ENCODE measurements at regions not wholly inside any gene's neighbourhood (a gene's known extent, or its start where the extent isn't known, plus 50 kb on each side); places are given as distances from the start of the nearest gene placed in this dataset.

- Histone ChIP-seq H3K4me1 (ENCODE audit: low read depth) (no peaks in the 10 kb centered on the region), H3K9me3 (peaks cover 4% of the 10 kb centered on the region), H3K36me3 (ENCODE audit: low read depth) (no peaks in the 10 kb centered on the region), H3K4me3 (no peak overlapping the region)
- TF ChIP-seq CTCF (IDR thresholded peaks at IDR 0.05), result no peak
- no peak for DNase-seq
- ATAC-seq, result no peak
- intact Hi-C loops (cut with DNase I, micrococcal nuclease), result no loop called here
Observed at GRCh38 chr11:38302564-38302963, 1704.5 kb upstream of the RAG2 start.

- H3K36me3 ChIP-seq (ENCODE audit: low read depth), result no peaks in the 10 kb centered on the region
- peaks cover 17% of the 10 kb centered on the region for H3K9me3 ChIP-seq
- DNase-seq (no peak), ATAC-seq (no peak)
- TF ChIP-seq CTCF (IDR thresholded peaks at IDR 0.05), result no peak
- no peaks in the 10 kb centered on the region for H3K4me1 ChIP-seq (ENCODE audit: low read depth)
- intact Hi-C loops (cut with DNase I, micrococcal nuclease), result no loop called here
- H3K4me3 ChIP-seq, result no peak overlapping the region
Observed at GRCh38 chr11:38300570-38300969, 1702.5 kb upstream of the RAG2 start.

GRCh38 chr11:38296211-38296776 lies 1698.3 kb upstream of the RAG2 start:
- H3K4me1 ChIP-seq (ENCODE audit: low read depth), result no peaks in the 10 kb centered on the region
- TF ChIP-seq CTCF (IDR thresholded peaks at IDR 0.05), result no peak
- DNase-seq (no peak), ATAC-seq (no peak)
- intact Hi-C loops (cut with DNase I, micrococcal nuclease), result no loop called here
- H3K4me3 ChIP-seq, result no peak overlapping the region
- no peaks in the 10 kb centered on the region for H3K36me3 ChIP-seq (ENCODE audit: low read depth)
- H3K9me3 ChIP-seq, result peaks cover 29% of the 10 kb centered on the region

- Histone ChIP-seq H3K9me3 (peaks cover 20% of the 10 kb centered on the region), H3K4me1 (ENCODE audit: low read depth) (no peaks in the 10 kb centered on the region), H3K4me3 (no peak overlapping the region), H3K36me3 (ENCODE audit: low read depth) (no peaks in the 10 kb centered on the region)
- intact Hi-C loops (cut with DNase I, micrococcal nuclease), result no loop called here
- ATAC-seq, result no peak
- TF ChIP-seq CTCF (IDR thresholded peaks at IDR 0.05), result no peak
- DNase-seq, result no peak
Observed at GRCh38 chr11:38282718-38283117, 1684.7 kb upstream of the RAG2 start.

- no peak for ATAC-seq
- no peaks in the 10 kb centered on the region for H3K36me3 ChIP-seq (ENCODE audit: low read depth)
- no peak for DNase-seq
- H3K4me1 ChIP-seq (ENCODE audit: low read depth), result no peaks in the 10 kb centered on the region
- no peak overlapping the region for H3K4me3 ChIP-seq
- intact Hi-C loops (cut with DNase I, micrococcal nuclease), result no loop called here
- TF ChIP-seq CTCF (IDR thresholded peaks at IDR 0.05), result no peak
- peaks cover 25% of the 10 kb centered on the region for H3K9me3 ChIP-seq
Observed at GRCh38 chr11:38278457-38279141, 1680.6 kb upstream of the RAG2 start.

All from mucosa of descending colon (tissue), 3 donors.